B cell (primary cell): ENCODE measurements at regions not wholly inside any gene's neighbourhood (a gene's known extent, or its start where the extent isn't known, plus 50 kb on each side); places are given as distances from the start of the nearest gene placed in this dataset.

ENCODE experiments used
- ATAC-seq: fragments of 200-7000 bp; cut with Tn5 transposase; one replicate; pipeline ENCODE4 v1.10.0; 2021; ENCODE audit warnings: low read depth, mild to moderate bottlenecking, moderate number of reproducible peaks, moderate library complexity
- CTCF ChIA-PET: fragments of 350-600 bp; sonication (Branson Sonifier 250); formaldehyde crosslinking; loops from one replicate; lab custom pipeline; 2021; ENCODE audit warnings: antibody characterized with exemption, inconsistent platforms; lab: Charles Lee
- POLR2A ChIA-PET: fragments of 350-600 bp; sonication (Branson Sonifier 250); formaldehyde crosslinking; loops from one replicate; lab custom pipeline; 2021; ENCODE audit warnings: antibody characterized with exemption; lab: Charles Lee
- DNase-seq: peaks from one replicate; pipeline ENCODE4 v3.0.0; 2013
- H2AFZ ChIP-seq: 2 replicates; pipeline ENCODE4 v1.6.1; 2012; ENCODE audit warnings: mild to moderate bottlenecking, low read depth, low read length; ENCODE audit not compliant: insufficient read depth, poor library complexity, severe bottlenecking
- H3K27ac ChIP-seq, 2 donors: 1 replicate in 1 of 2; 2 replicates in 1 of 2; pipeline ENCODE4 v1.5.1; 2012 to 2013; ENCODE audit warnings: low read length in 2 of 2, mild to moderate bottlenecking in 2 of 2, moderate library complexity in 1 of 2
- H3K27me3 ChIP-seq, 4 experiments: fragments of 200-600 bp in 1 of 4; sonication (generic) in 1 of 4; replicated peaks in 1 of 4; 1 replicate in 2 of 4; 2 replicates in 2 of 4; pipeline versions ENCODE4 v1.6.1 to v1.7.0; 2013 to 2016; ENCODE audit warnings: low read length in 3 of 4, mild to moderate bottlenecking in 2 of 4, mixed read lengths in 1 of 4, moderate library complexity in 1 of 4; ENCODE audit not compliant: insufficient read depth in 4 of 4, control insufficient read depth in 3 of 4; ENCODE audit errors: control extremely low read depth in 1 of 4
- H3K36me3 ChIP-seq, 2 experiments: replicated peaks in 1 of 2; 1 replicate in 1 of 2; 2 replicates in 1 of 2; pipeline versions ENCODE4 v1.6.1 to v1.7.1; 2013; ENCODE audit warnings: low read length in 1 of 2; ENCODE audit not compliant: insufficient read depth in 2 of 2, control insufficient read depth in 1 of 2; ENCODE audit errors: control extremely low read depth in 1 of 2, extremely low read depth in 1 of 2
- H3K4me1 ChIP-seq, 2 donors: fragments of 200-600 bp in 1 of 2; sonication (generic) in 1 of 2; 1 replicate in 1 of 2; 2 replicates in 1 of 2; pipeline versions ENCODE4 v1.5.1 to v1.6.1; 2013 to 2017; ENCODE audit warnings: low read length in 2 of 2; ENCODE audit not compliant: control insufficient read depth in 2 of 2, insufficient read depth in 2 of 2
- H3K4me2 ChIP-seq: replicated peaks from 2 replicates; pipeline ENCODE3; 2012; ENCODE audit warnings: mild to moderate bottlenecking, low read depth, low read length; ENCODE audit not compliant: poor library complexity, severe bottlenecking
- H3K4me3 ChIP-seq, 5 experiments: fragments of 200-600 bp in 1 of 5; sonication (generic) in 1 of 5; 1 replicate in 3 of 5; 2 replicates in 2 of 5; pipeline versions ENCODE4 v1.5.1 to v1.7.0; 2011 to 2016; ENCODE audit warnings: low read length in 4 of 5, mild to moderate bottlenecking in 4 of 5, low read depth in 2 of 5, control low read depth in 1 of 5, moderate library complexity in 1 of 5; ENCODE audit not compliant: insufficient read depth in 1 of 5; ENCODE audit errors: control extremely low read depth in 1 of 5, extremely low read depth in 1 of 5
- H3K79me2 ChIP-seq: fragments of 200-600 bp; sonication (generic); one replicate; pipeline ENCODE4 v1.6.0; 2016; ENCODE audit warnings: low read length; ENCODE audit not compliant: control insufficient read depth, insufficient read depth
- H3K9ac ChIP-seq: fragments of 200-600 bp; sonication (generic); 2 replicates; pipeline ENCODE4 v1.6.1; 2017; ENCODE audit warnings: mild to moderate bottlenecking, low read length, moderate library complexity
- H3K9me3 ChIP-seq, 3 donors: one replicate each; pipeline versions ENCODE4 v1.6.1 to v1.7.1; 2013; ENCODE audit warnings: low read length in 2 of 3; ENCODE audit not compliant: control insufficient read depth in 2 of 3, insufficient read depth in 1 of 3; ENCODE audit errors: control extremely low read depth in 1 of 3
- H4K20me1 ChIP-seq: 2 replicates; pipeline ENCODE4 v1.6.0; 2012; ENCODE audit warnings: mild to moderate bottlenecking, low read length; ENCODE audit not compliant: insufficient read depth, control insufficient read depth, poor library complexity, severe bottlenecking
- H3K27ac Mint-ChIP-seq: one replicate; pipeline ENCODE4 v1.8.0; 2021; ENCODE audit warnings: mixed read lengths
- H3K27me3 Mint-ChIP-seq: one replicate; pipeline ENCODE4 v1.8.0; 2021; ENCODE audit warnings: mixed read lengths
- H3K4me1 Mint-ChIP-seq: one replicate; pipeline ENCODE4 v1.8.0; 2021; ENCODE audit warnings: mixed read lengths
- H3K4me3 Mint-ChIP-seq: one replicate; pipeline ENCODE4 v1.8.0; 2021; ENCODE audit warnings: mixed read lengths
- H3K9me3 Mint-ChIP-seq: one replicate; pipeline ENCODE4 v1.8.0; 2022; ENCODE audit warnings: mixed read lengths; ENCODE audit not compliant: insufficient read depth
- EZH2 ChIP-seq: IDR thresholded peaks from 2 replicates; pipeline ENCODE4 v1.6.1; 2012; ENCODE audit warnings: borderline replicate concordance, low read depth, mild to moderate bottlenecking, moderate library complexity, low read length; ENCODE audit not compliant: insufficient read depth, poor library complexity, severe bottlenecking
- WGBS: methylation state at CpG from one replicate; pipeline ENCODE4 v1.1.5; 2013; ENCODE audit warnings: missing lambda C conversion rate; ENCODE audit not compliant: insufficient coverage; 5-methylcytosine and 5-hydroxymethylcytosine counted together
- intact Hi-C: fragments of 100-400 bp; cut with micrococcal nuclease; formaldehyde crosslinking; loops from one replicate; pipeline ENCODE4 v1.10.0; 2022
- TF ChIP-seq, protein P1 (sequence below): fragments of 200-600 bp; IDR thresholded peaks from one replicate; pipeline ENCODE4 v1.8.0; 2022; ENCODE audit warnings: antibody characterized with exemption, mild to moderate bottlenecking

DNA sequence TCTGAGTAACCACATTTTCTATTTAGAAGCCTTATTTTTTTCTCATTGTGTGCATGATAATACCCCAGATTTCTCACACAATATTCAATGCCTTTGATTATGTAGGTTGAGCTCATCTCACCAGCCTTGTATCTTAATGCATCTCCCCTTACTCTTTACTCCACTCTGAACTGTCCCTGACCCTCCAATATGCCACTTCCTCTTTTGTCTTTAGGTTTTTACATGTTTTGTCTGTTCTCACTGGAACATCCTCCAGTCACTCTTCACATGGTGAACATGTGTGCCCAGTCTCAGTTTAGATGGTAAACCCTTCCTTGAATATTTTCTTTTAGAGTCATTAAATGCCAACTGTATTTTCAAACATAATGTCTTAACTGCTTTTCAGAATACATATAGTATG is 392.9 kb upstream of the IMPG1 start:
- H4K20me1 ChIP-seq: no peaks in the 10 kb centered on the region
- H2AFZ ChIP-seq: no peak overlapping the region
- no peak overlapping the region for H3K4me2 ChIP-seq
- ATAC-seq: no peak
- CTCF ChIA-PET: no interaction called here
- no peak overlapping the region for H3K27ac ChIP-seq
- H3K4me1 ChIP-seq: no peaks in the 10 kb centered on the region
- Mint-ChIP-seq H3K27ac (no peak overlapping the region), H3K4me3 (no peak overlapping the region), H3K9me3 (no peaks in the 10 kb centered on the region), H3K27me3 (no peaks in the 10 kb centered on the region), H3K4me1 (no peaks in the 10 kb centered on the region)
- no peaks in the 10 kb centered on the region for H3K79me2 ChIP-seq
- no peak overlapping the region for H3K4me3 ChIP-seq
- DNase-seq: no peak
- POLR2A ChIA-PET: no interaction called here
- no peak for TF ChIP-seq EZH2
- TF ChIP-seq, protein P1, sequence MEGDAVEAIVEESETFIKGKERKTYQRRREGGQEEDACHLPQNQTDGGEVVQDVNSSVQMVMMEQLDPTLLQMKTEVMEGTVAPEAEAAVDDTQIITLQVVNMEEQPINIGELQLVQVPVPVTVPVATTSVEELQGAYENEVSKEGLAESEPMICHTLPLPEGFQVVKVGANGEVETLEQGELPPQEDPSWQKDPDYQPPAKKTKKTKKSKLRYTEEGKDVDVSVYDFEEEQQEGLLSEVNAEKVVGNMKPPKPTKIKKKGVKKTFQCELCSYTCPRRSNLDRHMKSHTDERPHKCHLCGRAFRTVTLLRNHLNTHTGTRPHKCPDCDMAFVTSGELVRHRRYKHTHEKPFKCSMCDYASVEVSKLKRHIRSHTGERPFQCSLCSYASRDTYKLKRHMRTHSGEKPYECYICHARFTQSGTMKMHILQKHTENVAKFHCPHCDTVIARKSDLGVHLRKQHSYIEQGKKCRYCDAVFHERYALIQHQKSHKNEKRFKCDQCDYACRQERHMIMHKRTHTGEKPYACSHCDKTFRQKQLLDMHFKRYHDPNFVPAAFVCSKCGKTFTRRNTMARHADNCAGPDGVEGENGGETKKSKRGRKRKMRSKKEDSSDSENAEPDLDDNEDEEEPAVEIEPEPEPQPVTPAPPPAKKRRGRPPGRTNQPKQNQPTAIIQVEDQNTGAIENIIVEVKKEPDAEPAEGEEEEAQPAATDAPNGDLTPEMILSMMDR: no peak
- intact Hi-C loops: no loop called here
- H3K36me3 ChIP-seq: no peaks in the 10 kb centered on the region
- no peaks in the 10 kb centered on the region for H3K27me3 ChIP-seq
- H3K9me3 ChIP-seq: no peaks in the 10 kb centered on the region
- H3K9ac ChIP-seq: no peak overlapping the region

DNA sequence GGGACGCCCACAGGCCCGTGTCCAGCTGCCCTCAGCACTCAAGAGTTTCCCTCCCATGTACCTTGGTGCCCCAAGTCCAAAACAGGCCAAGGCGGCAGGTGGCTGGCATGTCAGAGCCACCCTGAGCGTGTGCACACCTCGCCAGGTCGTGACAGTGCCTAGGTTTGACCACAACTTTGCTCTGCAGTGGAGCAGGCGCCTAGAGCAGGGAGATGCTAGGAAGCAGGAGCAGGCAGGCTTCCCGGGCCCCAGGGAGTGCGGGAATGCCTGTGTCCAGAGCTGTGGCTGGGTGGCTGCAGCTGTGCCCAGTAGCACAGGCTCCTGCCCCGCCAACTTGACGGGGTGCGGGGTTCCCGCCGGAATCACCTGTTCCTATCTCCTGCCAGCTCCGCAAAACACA is 380.8 kb upstream of the IMPG1 start:
- Histone ChIP-seq H3K4me3 (no peak overlapping the region), H3K4me2 (no peak overlapping the region), H3K9ac (no peak overlapping the region), H3K36me3 (no peaks in the 10 kb centered on the region), H3K27me3 (no peaks in the 10 kb centered on the region), H2AFZ (no peak overlapping the region), H4K20me1 (no peaks in the 10 kb centered on the region), H3K79me2 (no peaks in the 10 kb centered on the region), H3K27ac (no peak overlapping the region), H3K4me1 (no peaks in the 10 kb centered on the region), H3K9me3 (peaks cover 0 to 15% (median 0%) of the 10 kb centered on the region in 3 donors)
- Mint-ChIP-seq H3K4me1 (no peaks in the 10 kb centered on the region), H3K27ac (no peak overlapping the region), H3K9me3 (peaks cover 8% of the 10 kb centered on the region), H3K4me3 (no peak overlapping the region), H3K27me3 (no peaks in the 10 kb centered on the region)
- TF ChIP-seq EZH2: no peak
- TF ChIP-seq, protein P1: no peak
- ChIA-PET POLR2A (no interaction called here), CTCF (no interaction called here)
- no peak for ATAC-seq
- intact Hi-C loops: no loop called here
- WGBS: 89% methylated on average over 15 of the region's 15 CpGs
- peak; percentile 3 for DNase-seq
